HG03025 (cell line): ENCODE measurements at regions not wholly inside any gene's neighbourhood (a gene's known extent, or its start where the extent isn't known, plus 50 kb on each side); places are given as distances from the start of the nearest gene placed in this dataset.

Experiments used
- ATAC-seq: cut with Tn5 transposase; IDR thresholded peaks from one replicate; pipeline ENCODE4 v1.9.1; 2021; ENCODE audit warnings: mild to moderate bottlenecking, moderate library complexity; ENCODE audit not compliant: unreplicated experiment, low FRiP score

- no peak for ATAC-seq
These were observed 849.1 kb upstream of the CHAC2 start for GRCh38 chr2:52918551-52918950.

DNA sequence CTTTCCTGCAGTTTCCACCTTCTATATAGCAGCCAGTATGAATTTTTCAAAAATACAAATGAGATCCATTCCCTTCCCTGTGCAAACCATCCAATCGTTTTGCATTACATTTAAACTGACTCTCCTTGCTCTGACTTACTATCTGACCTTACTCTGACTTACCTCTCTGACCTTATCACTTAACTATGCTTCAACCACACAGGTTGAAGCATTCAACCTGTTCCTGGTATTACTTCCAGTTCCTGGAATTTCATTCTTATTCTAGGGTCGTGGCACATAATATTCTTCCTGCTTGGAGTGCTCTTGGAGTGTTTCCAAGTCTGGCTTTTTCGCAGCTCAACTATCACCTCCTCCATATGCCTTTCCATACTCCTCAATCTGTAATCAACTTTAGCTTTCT lies 850.6 kb upstream of the CHAC2 start:
- ATAC-seq = no peak

- ATAC-seq = no peak
These were observed 863.2 kb upstream of the CHAC2 start for GRCh38 chr2:52904355-52904891.

DNA sequence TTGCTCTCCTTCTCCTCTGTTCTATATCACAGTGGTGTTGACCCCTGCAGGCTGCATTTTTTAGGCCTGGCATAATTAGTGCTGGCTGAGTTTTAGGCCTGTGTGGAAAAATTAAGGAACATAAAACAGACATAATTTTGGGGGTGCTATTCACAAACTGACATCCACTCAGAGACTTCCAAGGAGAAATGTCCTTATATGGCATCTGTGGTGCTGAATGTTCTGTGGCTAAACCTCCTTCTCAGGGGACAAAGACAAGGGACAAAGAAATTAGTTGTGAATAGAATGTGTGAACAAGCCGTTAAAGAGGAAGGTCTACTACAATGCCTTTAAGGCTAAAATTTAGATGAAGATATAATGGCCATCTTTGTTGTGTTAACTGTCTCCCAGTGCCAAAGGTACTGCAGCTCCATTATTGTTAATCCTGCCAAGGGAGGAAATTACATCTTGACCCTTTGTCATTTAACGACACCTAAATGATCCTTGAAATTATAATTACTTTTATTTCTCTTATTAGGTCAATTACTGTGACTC lies 870.0 kb upstream of the CHAC2 start:
- ATAC-seq = no peak

DNA sequence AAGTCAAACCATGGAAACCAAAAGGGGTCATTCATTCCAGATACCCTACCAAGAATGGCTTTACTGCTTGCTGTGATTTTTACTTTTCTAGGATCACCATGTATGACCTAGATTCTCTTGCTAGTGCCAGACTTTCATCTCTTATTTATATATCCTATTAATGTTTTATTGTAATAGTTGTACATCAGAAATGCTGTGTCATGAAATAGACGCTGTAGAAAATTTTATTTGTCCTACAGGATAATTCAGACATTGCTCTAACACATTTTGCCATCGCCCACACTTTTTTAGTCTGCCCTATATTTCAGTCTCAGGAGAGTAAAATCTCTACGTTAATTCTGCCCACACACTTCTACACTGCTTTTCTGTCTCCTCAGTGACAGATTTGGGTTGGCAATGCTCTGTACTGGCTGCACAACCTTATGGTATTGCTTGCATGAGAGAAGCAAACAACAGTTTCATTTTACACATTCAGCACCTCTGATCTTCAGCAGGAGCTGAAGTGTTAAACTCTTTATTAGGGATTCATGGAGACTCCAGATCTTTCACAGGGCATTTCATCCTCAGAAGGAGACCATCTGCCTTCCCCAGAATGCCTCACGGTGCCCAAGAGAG lies 871.8 kb upstream of the CHAC2 start:
- no peak for ATAC-seq

DNA sequence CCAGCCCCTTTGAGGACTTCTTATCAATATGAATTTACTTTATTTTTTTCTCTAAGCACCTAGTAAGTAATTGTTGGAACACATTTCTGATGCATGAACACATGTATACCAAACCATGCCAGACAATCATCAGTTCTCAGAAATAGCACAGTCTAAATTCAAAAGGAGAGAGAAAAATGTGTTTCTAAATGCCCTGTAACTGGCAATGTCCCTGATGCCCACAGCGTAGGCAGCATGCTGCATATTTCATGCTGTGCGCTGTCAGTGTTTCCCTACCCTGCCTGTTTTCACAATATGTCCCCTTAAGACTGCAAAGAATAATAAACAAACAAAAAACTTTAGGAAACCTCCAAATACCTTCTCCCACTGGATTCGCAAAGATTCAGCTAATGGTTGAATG lies 881.0 kb upstream of the CHAC2 start:
- ATAC-seq = no peak

DNA sequence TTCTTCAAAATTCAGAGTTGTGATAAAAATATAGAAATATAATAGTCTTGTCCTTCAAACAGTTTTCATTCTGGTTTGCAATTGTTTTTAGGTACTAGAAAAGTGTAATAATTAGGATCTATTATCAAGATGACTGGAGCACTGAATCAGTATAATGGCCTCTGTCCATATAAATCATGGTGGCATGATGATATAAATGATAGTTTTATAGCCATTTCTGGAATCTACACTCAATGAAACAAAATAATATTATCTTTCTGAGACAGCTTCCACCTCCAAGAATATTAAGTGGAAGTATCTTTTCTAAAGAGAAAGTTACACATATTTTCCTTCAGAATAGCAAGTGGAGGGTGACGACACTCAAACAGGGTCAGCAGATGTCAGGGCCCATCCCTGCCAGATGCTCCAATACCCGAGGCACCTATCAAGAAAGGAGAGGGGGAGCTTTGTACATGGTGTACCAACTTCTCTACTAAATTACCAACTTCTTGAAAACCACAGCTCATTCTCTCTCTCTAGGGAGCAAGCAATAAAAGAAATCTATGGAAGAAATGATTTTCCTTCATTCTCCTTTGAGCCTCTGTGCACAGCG lies 882.7 kb upstream of the CHAC2 start:
- no peak for ATAC-seq

- no peak for ATAC-seq
These were observed 884.6 kb upstream of the CHAC2 start for GRCh38 chr2:52882974-52883373.

- ATAC-seq = no peak
These were observed 886.0 kb upstream of the CHAC2 start for GRCh38 chr2:52881606-52882005.

DNA sequence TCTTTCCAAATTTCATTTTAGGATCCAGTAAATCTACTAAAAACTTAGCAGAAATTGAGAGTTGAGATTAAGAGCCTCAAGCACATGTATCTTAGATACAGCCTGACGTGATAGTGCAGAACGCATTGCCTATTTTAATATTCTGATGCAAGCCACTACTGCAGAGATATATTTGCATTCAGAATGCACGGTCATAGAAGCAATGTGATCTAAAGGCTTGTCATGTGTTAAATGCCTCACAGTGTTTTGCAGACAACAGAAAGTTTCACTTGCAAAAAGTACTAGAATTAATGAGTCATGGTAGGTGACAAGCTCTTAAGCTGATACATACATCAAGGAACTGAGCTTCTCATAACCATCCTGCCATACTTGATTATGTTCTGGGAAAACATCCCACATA lies 886.7 kb upstream of the CHAC2 start:
- no peak for ATAC-seq

GRCh38 chr2:52879561-52879960 lies 888.0 kb upstream of the CHAC2 start:
- no peak for ATAC-seq

- no peak for ATAC-seq
These were observed 889.9 kb upstream of the CHAC2 start for GRCh38 chr2:52877703-52878102.

- no peak for ATAC-seq
These were observed 893.0 kb upstream of the CHAC2 start for GRCh38 chr2:52874466-52875106.

DNA sequence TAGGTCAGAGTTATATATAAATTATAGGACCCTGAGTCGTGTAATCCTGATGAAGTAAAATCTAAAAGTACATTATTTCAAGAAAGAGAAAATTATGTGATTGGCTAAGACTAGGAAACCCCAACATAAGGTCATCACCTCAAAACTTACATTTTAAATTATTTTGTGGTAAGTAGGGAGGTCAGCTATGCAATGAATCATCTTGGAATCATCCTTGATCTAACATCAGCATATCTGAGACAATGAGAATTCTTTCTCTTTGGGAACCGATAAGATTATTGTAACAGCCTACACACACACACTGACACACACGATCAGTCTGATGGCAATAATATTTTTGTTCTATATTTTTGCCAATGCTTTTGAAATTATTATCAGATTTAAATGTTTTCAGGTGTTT lies 904.8 kb upstream of the CHAC2 start:
- ATAC-seq = no peak

DNA sequence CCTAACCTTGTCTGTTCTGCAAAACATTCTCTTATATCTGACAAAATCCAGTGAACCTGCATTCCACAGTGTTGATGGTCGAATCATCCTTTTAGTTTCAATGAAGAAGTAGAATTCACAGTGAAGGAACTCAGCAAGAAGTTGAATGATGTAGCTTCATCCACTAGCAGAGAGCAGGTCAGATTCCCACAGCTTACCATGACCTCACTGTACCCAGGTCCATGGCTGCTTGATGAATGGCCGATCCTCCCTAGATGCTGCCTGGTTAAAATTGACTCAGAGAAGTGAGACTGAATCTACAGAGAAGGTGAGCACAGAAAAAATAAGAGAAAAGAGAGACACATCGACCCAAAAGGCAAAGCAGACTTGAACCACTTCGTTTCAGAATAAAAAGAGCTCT lies 906.0 kb upstream of the CHAC2 start:
- ATAC-seq = no peak

- ATAC-seq = no peak
These were observed 908.5 kb upstream of the CHAC2 start for GRCh38 chr2:52859065-52859464.

GRCh38 chr2:52857722-52858121 lies 909.9 kb upstream of the CHAC2 start:
- ATAC-seq = no peak

- no peak for ATAC-seq
These were observed 915.6 kb upstream of the CHAC2 start for GRCh38 chr2:52852006-52852405.

GRCh38 chr2:52844701-52845423 lies 922.7 kb upstream of the CHAC2 start:
- no peak for ATAC-seq

DNA sequence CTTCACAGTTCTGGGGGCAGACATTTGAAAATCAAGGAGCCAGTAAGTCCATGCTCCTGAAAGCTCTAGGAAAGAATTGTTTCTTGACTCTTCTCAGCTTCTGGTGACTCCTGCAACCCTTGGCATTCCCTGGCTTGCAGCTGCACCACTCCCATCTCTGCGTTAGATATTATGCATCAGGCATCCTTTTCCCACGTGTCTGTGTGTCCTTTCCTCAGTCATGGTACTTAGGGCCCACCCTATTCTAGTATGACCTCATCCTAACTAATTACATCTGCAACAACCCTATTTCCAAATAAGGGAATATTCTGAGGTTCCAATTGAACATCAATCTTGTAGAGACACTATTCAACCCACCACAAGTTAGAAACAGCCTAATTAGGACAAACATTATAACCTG lies 931.7 kb upstream of the CHAC2 start:
- no peak for ATAC-seq

DNA sequence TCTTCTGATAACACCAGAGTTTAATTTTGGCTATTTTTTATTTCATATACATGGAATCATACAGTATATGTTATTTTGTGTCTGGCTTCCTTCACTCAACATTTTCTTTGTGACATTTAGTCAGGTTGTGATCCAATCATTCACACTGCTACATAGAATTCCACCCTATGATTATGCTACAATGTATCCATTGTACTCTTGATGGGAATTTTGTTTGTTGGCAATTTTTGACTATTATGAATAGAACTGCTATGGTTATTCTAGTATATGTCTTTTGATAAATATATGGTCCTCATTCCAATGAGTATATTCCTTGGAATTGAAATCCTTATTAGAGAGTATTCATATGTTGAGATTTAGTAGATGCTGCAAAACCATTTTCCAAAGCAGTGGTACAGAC lies 936.4 kb upstream of the CHAC2 start:
- ATAC-seq = no peak
